Activated CD8-positive, alpha-beta memory T cell treated with anti-CD3 and anti-CD28 coated beads, Interleukin-2, amount 50 U/mL, for 24 hours (primary cell): ENCODE measurements at regions not wholly inside any gene's neighbourhood (a gene's known extent, or its start where the extent isn't known, plus 50 kb on each side); places are given as distances from the start of the nearest gene placed in this dataset.
"Not testable (repeated sequence)": the region's sequence is repeated elsewhere in the genome, so short reads cannot be mapped to it uniquely, and the experiment has no call there.

Experiments used
- DNase-seq: peaks from one replicate; pipeline ENCODE4 v3.0.0-alpha.2; 2020; ENCODE audit errors: extremely low read depth

- DNase-seq = no peak
These were observed 151.1 kb upstream of the ANKRD55 start for GRCh38 chr5:56384186-56384585.

GRCh38 chr5:56383761-56384160 lies 150.6 kb upstream of the ANKRD55 start:
- DNase-seq = no peak

DNA sequence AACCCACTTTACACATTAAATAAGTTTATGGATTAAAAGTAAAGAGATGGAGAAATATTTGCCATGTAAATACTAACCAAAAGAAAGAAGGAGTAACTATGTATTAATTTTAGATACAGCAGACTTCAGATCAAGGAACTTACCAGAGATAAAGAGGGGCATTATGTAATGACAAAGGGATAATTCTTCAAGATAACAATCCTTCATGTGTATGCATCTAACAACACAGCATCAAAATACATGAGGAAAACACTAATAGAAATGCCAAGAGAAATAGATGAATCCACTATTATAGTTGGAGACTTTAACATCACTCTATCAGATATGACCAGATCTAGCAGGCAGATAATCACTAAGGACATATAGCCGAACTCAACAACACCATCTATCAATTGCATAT lies 149.8 kb upstream of the ANKRD55 start:
- no peak for DNase-seq

GRCh38 chr5:56377573-56377972 lies 144.4 kb upstream of the ANKRD55 start:
- DNase-seq = no peak

- DNase-seq = no peak
These were observed 143.0 kb upstream of the ANKRD55 start for GRCh38 chr5:56376128-56376527.

DNA sequence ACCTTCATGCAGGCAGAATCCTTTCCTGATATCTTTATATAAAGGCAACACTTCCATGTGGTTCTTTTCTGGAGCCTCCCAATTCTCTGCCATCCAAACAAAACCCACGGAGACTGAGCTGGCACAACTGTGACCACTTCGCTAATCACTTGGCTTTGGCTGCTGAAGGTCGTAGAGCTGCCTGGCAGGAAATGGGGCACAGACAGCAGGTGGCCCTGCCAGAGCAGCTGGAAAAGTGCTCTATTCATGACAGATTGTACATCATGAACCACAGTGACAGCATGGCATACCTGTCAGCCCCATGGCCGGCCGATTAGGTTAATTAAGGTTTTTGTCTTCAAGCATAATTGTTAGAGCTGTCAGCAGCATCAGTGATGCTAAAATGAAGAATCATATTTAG lies 141.9 kb upstream of the ANKRD55 start:
- DNase-seq = no peak

DNA sequence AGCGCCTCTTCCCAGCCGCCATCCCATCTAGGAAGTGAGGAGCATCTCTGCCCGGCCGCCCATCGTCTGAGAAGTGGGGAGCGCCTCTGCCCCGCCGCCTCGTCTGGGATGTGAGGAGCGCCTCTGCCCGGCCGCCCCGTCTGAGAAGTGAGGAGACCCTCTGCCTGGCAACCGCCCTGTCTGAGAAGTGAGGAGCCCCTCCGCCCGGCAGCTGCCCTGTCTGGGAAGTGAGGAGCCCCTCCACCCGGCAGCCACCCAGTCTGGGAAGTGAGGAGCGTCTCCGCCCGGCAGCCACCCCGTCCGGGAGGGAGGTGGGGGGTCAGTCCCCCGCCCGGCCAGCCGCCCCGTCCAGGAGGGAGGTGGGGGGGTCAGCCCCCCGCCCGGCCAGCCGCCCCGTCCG lies 139.4 kb upstream of the ANKRD55 start:
- not testable (repeated sequence) for DNase-seq

DNA sequence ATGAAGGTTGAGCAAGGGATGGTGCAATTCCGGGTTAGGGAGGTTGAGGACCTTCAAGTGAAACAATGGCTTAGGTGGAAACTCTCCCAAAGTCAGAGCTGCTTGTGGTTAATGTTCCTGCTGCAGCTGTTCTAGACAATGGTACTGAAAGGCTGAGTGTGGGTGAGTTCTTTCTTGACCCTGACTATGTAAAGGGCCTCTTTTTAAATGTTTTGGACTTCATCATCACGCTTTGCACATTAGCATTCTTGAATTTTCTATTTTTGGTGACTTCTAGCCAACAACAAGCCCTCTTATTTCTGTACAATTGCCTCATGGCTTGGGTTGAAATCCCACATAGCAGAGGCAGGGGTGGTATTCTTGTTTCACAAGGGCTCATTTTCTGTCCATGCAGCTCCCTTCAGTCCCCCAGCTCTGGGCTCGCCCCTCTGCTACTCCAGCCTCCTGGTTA lies 136.3 kb upstream of the ANKRD55 start:
- DNase-seq = no peak

- DNase-seq = no peak
These were observed 134.6 kb upstream of the ANKRD55 start for GRCh38 chr5:56367748-56368147.

DNA sequence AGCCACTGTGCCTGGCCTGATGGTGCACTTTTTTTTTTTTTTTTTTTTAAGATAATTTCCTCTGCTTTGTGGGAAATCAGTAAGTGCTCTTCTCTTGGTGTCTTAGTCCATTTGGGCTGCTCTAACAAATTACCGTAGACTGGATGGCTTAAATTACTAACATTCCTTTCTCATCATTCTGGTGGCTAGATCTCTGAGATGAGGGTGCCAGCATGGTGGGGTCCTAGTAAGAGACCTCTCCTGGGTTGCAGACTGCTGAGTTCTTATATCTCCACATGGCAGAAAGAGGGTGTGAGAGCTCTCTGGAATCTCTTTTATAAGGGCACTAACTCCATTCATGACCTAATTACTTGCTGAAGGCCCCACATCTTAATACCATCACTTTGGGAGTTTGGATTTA lies 133.9 kb upstream of the ANKRD55 start:
- no peak for DNase-seq

DNA sequence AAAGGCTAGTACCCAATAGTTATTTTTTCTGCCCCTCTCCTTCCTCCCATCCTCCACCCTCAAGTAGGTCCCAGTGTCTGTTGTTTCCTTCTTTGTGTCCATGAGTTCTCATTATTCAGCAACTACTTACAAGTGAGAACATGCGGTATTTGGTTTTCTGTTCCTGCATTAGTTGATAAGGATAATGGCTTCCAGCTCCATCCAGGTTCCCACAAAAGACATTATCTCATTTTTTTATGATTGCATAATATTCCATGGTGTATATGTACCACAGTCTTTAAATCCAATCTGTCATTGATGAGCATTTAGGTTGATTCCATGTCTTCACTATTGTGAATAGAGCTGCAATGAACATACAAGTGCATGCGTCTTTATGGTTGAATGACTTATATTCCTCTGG lies 128.3 kb upstream of the ANKRD55 start:
- DNase-seq = no peak

DNA sequence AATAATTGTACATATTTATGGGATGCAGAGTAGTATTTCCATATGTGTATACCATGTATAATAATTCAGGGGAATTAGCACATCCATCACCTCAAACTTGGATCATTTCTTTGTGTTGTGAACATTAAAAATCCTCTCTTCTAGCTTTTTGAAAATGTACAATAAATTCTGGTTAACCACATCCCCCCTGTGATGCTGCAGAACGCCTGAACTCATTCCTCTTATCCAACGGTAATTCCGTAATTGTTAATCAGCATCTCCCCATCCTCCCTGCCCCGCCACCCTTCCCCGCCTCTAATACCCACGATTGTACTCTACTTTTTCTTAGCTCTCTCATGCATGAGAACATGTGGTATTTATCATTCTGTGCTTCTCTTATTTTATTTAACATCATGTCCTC lies 127.7 kb upstream of the ANKRD55 start:
- DNase-seq = no peak

DNA sequence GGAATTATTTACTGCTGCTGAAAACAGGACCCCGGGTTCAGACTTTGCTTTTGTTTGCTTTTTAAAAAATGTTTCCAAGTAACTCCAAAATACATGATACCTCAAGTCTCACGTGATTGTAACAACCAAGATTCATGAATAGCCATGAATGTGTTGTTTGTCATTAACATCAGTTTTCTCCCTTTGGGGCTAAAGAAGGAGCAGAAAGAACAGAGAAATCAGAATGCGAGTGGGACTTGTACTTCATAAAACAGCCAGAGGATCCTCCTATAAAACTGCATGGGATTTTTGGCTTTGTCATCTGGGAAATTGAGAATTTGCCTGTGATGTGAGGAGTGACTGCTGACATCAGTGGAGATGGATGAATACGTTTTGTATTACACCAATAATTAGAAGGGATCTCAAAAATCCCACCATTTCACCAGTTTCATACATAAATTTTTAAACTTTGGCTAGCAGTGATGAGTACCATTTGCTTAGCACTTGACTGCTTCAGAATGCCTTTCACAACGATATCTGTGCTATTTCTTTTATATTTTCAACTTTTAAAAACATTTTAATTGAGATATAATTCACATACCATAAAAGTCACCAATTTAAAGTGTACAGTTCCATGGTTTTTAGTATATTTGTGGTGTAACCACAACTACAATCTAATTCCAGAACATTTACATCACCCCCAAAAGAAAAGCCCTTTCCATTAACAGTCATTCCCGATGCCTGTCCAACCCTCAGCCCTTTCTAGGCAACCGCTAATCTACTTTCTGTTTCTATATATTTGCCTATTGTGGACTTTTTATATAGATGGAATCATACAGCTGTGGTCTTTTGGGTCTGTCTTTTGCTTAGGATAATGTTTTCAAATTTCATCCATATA lies 126.9 kb upstream of the ANKRD55 start:
- DNase-seq = no peak

DNA sequence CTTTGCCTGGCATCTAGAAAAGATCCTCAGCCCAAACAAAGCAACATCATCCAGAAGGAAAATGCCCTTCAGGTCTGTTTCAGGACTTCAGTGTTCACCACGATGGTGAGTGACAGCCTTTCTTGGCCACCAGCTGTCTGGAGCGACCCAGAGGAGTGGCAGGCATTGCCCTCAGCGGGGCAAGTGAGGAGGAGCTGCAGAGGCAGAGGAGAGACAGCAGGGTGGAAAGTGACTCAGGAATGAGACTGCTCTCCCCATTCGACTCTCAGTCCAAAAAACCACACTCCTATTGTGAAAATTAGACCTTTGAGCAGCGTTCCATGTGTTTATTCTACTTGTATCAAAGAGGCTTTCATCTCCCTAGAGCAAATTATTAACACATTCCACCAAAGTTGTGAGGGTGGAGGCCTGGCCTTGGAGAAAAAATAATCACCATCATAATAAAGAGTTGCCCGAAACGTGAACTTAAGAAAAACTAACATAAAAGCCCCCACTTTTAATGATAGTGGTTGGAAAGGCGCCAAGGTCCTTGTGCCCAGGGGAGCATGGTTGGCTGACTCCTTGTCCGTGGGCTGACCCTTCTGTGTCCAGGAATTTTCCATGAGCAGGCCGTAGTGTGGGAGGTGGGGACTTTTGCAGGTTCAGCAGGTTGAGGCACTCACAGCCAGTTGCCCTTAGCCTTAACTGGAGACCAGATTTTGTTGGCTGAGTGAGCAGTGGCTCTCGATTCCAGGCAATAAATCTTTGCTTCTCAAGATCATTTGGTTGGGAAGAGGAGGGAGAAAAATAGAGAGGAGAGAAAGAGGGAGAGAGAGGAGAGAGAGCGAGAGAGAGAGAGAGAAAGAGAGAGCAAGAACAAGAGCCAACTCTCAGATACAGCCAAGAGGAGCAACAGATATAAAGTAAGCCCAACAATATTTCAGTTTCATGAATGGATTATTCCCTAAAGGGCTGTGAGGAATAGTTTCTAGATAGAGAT lies 125.9 kb upstream of the ANKRD55 start:
- no peak for DNase-seq

- no peak for DNase-seq
These were observed 124.9 kb upstream of the ANKRD55 start for GRCh38 chr5:56358046-56358445.

- DNase-seq = no peak
These were observed 124.3 kb upstream of the ANKRD55 start for GRCh38 chr5:56357426-56357825.

GRCh38 chr5:56356836-56357160 lies 123.7 kb upstream of the ANKRD55 start:
- no peak for DNase-seq

DNA sequence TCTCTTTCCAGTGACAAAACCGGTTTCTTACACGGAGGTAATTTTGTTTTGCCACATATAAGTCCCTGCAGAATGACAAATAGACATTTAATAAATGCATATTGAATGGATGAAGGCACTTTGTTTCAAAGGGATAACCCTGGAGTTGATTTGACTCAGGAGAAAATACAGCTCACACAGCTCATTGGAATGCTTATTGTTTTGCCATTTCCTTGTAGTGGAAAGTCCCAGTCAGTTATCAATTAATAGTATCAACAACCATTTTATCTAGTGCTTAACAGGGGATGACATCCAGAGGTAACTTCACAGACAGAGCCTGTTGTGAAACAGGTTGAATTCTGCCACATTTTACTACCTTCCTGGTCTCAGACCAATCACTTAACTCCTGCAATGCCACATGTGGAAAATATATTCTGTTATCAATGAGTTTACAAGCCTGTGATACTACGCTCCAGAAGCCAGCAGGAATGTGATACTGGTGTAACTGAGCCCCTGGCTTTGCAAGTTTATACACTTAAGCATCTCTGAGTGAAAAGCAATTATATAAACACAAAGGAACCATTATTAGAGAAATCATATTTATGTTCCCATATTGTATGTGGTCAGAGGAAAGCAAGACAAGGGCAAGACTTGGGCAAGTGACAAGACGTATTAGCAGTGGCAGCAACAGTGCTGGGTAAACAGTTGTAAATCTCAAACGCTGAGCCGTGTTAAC lies 123.1 kb upstream of the ANKRD55 start:
- DNase-seq = no peak

DNA sequence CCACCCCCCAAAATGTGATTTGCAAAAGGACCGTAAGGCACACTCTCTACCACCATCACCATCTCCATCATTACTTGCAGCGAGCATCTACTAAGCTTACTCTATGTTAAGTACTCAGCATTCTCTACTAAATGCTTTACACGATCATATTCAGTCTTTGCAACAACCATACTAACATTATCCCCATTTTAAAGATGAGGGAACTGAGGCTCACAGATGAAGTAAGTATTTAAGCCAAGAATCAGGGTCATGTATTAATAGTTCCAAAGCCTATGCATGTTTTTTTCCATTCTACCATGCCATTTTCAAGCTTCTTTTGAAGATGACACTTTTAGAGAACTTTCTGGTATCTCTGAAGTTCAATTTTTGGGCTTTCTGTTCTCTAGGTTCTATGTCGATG lies 121.7 kb upstream of the ANKRD55 start:
- DNase-seq = no peak

- DNase-seq = no peak
These were observed 119.9 kb upstream of the ANKRD55 start for GRCh38 chr5:56352808-56353590.

DNA sequence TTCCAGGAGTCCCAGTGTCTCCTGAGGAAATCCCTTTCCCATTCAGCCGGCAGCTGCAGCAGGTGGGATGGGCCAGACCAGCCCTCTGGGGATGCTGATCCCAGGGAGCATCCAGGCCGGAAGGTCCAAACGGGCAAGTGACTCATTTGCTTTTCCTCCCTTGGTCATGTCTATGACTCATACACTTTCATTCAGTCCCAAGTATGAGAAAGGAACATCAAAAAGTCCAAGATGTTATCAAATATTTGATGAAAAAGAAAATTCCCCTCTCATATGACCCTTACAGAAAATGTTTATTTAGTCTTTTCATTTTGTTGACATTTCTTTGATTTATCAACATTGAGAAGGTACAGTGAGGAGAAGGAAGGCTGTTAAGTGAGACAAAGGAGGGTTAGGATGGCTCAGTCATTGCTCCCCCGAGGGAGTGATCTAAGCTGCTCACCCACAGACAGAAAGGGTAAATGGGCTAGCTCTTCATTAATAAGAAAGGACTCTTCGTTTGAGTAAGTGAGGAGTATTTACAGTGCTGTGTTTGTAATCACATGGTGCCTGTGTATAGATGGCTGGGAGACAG lies 117.6 kb upstream of the ANKRD55 start:
- no peak for DNase-seq
